MM.1S (cell line): ENCODE measurements at regions not wholly inside any gene's neighbourhood (a gene's known extent, or its start where the extent isn't known, plus 50 kb on each side); places are given as distances from the start of the nearest gene placed in this dataset.

ENCODE experiments used
- DNase-seq: peaks from one replicate; pipeline ENCODE4 v3.0.0-alpha.2; 2015
- H2AFZ ChIP-seq: fragments of 300-600 bp; sonication (generic); 2 replicates; pipeline ENCODE4 v1.6.0; 2016; ENCODE audit warnings: antibody characterized with exemption, low read length
- H3F3A ChIP-seq: fragments of 300-600 bp; sonication (generic); 2 replicates; pipeline ENCODE4 v1.6.1; 2016; ENCODE audit warnings: mild to moderate bottlenecking, antibody characterized with exemption, low read length, moderate library complexity, mixed read lengths; ENCODE audit not compliant: insufficient read depth
- H3K27ac ChIP-seq: fragments of 300-600 bp; sonication (generic); 2 replicates; pipeline ENCODE4 v1.5.1; 2016; ENCODE audit warnings: mild to moderate bottlenecking, low read length
- H3K27me3 ChIP-seq: fragments of 300-600 bp; sonication (generic); replicated peaks from 2 replicates; pipeline ENCODE4 v1.6.0; 2016; ENCODE audit warnings: low read length; ENCODE audit not compliant: insufficient read depth
- H3K36me3 ChIP-seq: fragments of 300-600 bp; sonication (generic); replicated peaks from 2 replicates; pipeline ENCODE4 v1.6.1; 2016; ENCODE audit warnings: mild to moderate bottlenecking, low read length, mixed read lengths; ENCODE audit not compliant: insufficient read depth
- H3K4me1 ChIP-seq: fragments of 300-600 bp; sonication (generic); 2 replicates; pipeline ENCODE4 v1.6.1; 2016; ENCODE audit warnings: low read length, mixed read lengths
- H3K4me2 ChIP-seq: fragments of 300-600 bp; sonication (generic); 2 replicates; pipeline ENCODE4 v1.6.0; 2016; ENCODE audit warnings: low read depth, low read length
- H3K4me3 ChIP-seq: fragments of 300-600 bp; sonication (generic); 2 replicates; pipeline ENCODE4 v1.5.1; 2016; ENCODE audit warnings: low read length, mixed read lengths
- H3K79me2 ChIP-seq: fragments of 300-600 bp; sonication (generic); 2 replicates; pipeline ENCODE4 v1.6.1; 2016; ENCODE audit warnings: mixed run types, low read length, mixed read lengths
- H3K9ac ChIP-seq: fragments of 300-600 bp; sonication (generic); 2 replicates; pipeline ENCODE4 v1.6.1; 2016; ENCODE audit warnings: low read length, mixed read lengths
- H3K9me2 ChIP-seq: fragments of 300-600 bp; sonication (generic); replicated peaks from 2 replicates; pipeline ENCODE4 v1.6.1; 2016; ENCODE audit warnings: mild to moderate bottlenecking, low read length, mixed read lengths; ENCODE audit not compliant: insufficient read depth
- H3K9me3 ChIP-seq: fragments of 300-600 bp; sonication (generic); replicated peaks from 2 replicates; pipeline ENCODE4 v1.6.1; 2016; ENCODE audit warnings: mild to moderate bottlenecking, low read length, mixed read lengths; ENCODE audit not compliant: insufficient read depth
- H4K20me1 ChIP-seq: fragments of 300-600 bp; sonication (generic); 2 replicates; pipeline ENCODE4 v1.6.1; 2016; ENCODE audit warnings: mild to moderate bottlenecking, low read length, moderate library complexity, mixed read lengths; ENCODE audit not compliant: insufficient read depth
- CTCF ChIP-seq: fragments of 300-600 bp; sonication (generic); IDR thresholded peaks from 2 replicates; pipeline ENCODE4 v1.5.1; 2016; ENCODE audit warnings: antibody characterized with exemption, low read length, mixed read lengths
- EZH2 ChIP-seq: fragments of 300-600 bp; sonication (generic); optimal IDR thresholded peaks from 2 replicates; pipeline ENCODE3; 2017; ENCODE audit warnings: low read depth, mild to moderate bottlenecking, antibody characterized with exemption, low read length, mixed read lengths
- EZH2phosphoT487 ChIP-seq: fragments of 300-600 bp; sonication (generic); IDR thresholded peaks from 2 replicates; pipeline ENCODE4 v1.6.1; 2018; ENCODE audit warnings: antibody characterized with exemption, low read length

GRCh38 chr12:34348064-34348463, 325.8 kb downstream of the ALG10 start:
- no peak overlapping the region for H3K27ac ChIP-seq
- H3F3A ChIP-seq = no peaks in the 10 kb centered on the region
- no peak overlapping the region for H3K4me2 ChIP-seq
- H3K4me3 ChIP-seq = no peak overlapping the region
- H3K27me3 ChIP-seq = no peaks in the 10 kb centered on the region
- no peaks in the 10 kb centered on the region for H3K79me2 ChIP-seq
- no peaks in the 10 kb centered on the region for H3K9me3 ChIP-seq
- H4K20me1 ChIP-seq = no peaks in the 10 kb centered on the region
- H3K9me2 ChIP-seq = no peaks in the 10 kb centered on the region
- no peak overlapping the region for H2AFZ ChIP-seq
- DNase-seq = no peak
- no peaks in the 10 kb centered on the region for H3K36me3 ChIP-seq
- H3K9ac ChIP-seq = no peak overlapping the region
- H3K4me1 ChIP-seq = no peaks in the 10 kb centered on the region
- no peak for TF ChIP-seq EZH2
- TF ChIP-seq EZH2phosphoT487 = no peak
- no peak for TF ChIP-seq CTCF

- Histone ChIP-seq H3K9me2 (no peaks in the 10 kb centered on the region), H3K4me3 (no peak overlapping the region), H3K27me3 (no peaks in the 10 kb centered on the region), H3K9me3 (no peaks in the 10 kb centered on the region), H3K4me2 (no peak overlapping the region), H3K36me3 (no peaks in the 10 kb centered on the region), H3K27ac (no peak overlapping the region), H3K9ac (no peak overlapping the region), H3K79me2 (no peaks in the 10 kb centered on the region), H3F3A (no peaks in the 10 kb centered on the region), H3K4me1 (no peaks in the 10 kb centered on the region), H4K20me1 (no peaks in the 10 kb centered on the region), H2AFZ (no peak overlapping the region)
- no peak for TF ChIP-seq EZH2
- TF ChIP-seq EZH2phosphoT487 = no peak
- no peak for TF ChIP-seq CTCF
- no peak for DNase-seq
Measured at GRCh38 chr12:34348836-34349672, 326.8 kb downstream of the ALG10 start.

- no peak for TF ChIP-seq EZH2phosphoT487
- TF ChIP-seq CTCF = no peak
- no peak for TF ChIP-seq EZH2
- H3K79me2 ChIP-seq = no peaks in the 10 kb centered on the region
- no peak overlapping the region for H3K4me2 ChIP-seq
- no peaks in the 10 kb centered on the region for H3K36me3 ChIP-seq
- no peak overlapping the region for H3K9ac ChIP-seq
- no peaks in the 10 kb centered on the region for H3K27me3 ChIP-seq
- no peak overlapping the region for H2AFZ ChIP-seq
- H3K27ac ChIP-seq = no peak overlapping the region
- no peaks in the 10 kb centered on the region for H4K20me1 ChIP-seq
- no peaks in the 10 kb centered on the region for H3F3A ChIP-seq
- no peaks in the 10 kb centered on the region for H3K4me1 ChIP-seq
- no peaks in the 10 kb centered on the region for H3K9me2 ChIP-seq
- H3K9me3 ChIP-seq = no peaks in the 10 kb centered on the region
- H3K4me3 ChIP-seq = no peak overlapping the region
- DNase-seq = no peak
Measured at GRCh38 chr12:34349673-34349961, 327.3 kb downstream of the ALG10 start.
